Endothelial cell of umbilical vein (primary cell): ENCODE measurements at regions not wholly inside any gene's neighbourhood (a gene's known extent, or its start where the extent isn't known, plus 50 kb on each side); places are given as distances from the start of the nearest gene placed in this dataset.

Experiments
- BruUV-seq: library from RNA; stranded (reverse); fragments of 400-500 nt; replicated peaks from 2 replicates; lab custom pipeline; 2021; lab: Mats Ljungman, UMichigan
- CTCF ChIA-PET: fragments of 300-600, 350-600 bp; sonication (Branson Sonifier 250); formaldehyde crosslinking; loops from one replicate; lab custom pipeline; 2021; ENCODE audit warnings: antibody characterized with exemption, inconsistent platforms; lab: Charles Lee
- POLR2A ChIA-PET: fragments of 300-600, 350-600 bp; sonication (Branson Sonifier 250); formaldehyde crosslinking; loops from one replicate; lab custom pipeline; 2021; ENCODE audit warnings: antibody characterized with exemption, inconsistent platforms; lab: Charles Lee
- DNase-seq: peaks from one replicate; pipeline ENCODE4 v3.0.0-alpha.2; 2011; ENCODE audit warnings: low read depth, low spot score
- FAIRE-seq: peaks from 2 replicates; lab custom pipeline; 2011; peaks lifted over from hg19 to GRCh38; lab: Jason Lieb, UNC
- H2AFZ ChIP-seq: 2 replicates; pipeline ENCODE4 v1.6.0; 2012; ENCODE audit warnings: low read depth, low read length, control low read depth, inconsistent platforms
- H3K27ac ChIP-seq: 2 replicates; pipeline ENCODE4 v1.5.1; 2011; ENCODE audit warnings: low read depth, mild to moderate bottlenecking, control low read depth, low read length, moderate library complexity; ENCODE audit not compliant: insufficient read depth
- H3K27me3 ChIP-seq, 2 experiments: 2 replicates each; pipeline versions ENCODE4 v1.6.0 to v1.6.1; 2011; ENCODE audit warnings: low read length in 2 of 2, mixed read lengths in 1 of 2; ENCODE audit not compliant: control insufficient read depth in 2 of 2, insufficient read depth in 2 of 2
- H3K36me3 ChIP-seq, 2 experiments: 2 replicates in 1 of 2; 3 replicates in 1 of 2; pipeline ENCODE4 v1.5.1; 2011; ENCODE audit warnings: low read length in 2 of 2, mild to moderate bottlenecking in 1 of 2, moderate library complexity in 1 of 2; ENCODE audit not compliant: control insufficient read depth in 2 of 2, insufficient read depth in 2 of 2; ENCODE audit errors: extremely low read depth in 1 of 2
- H3K4me1 ChIP-seq: 3 replicates; pipeline ENCODE4 v1.5.1; 2011; ENCODE audit warnings: mild to moderate bottlenecking, low read length; ENCODE audit not compliant: control insufficient read depth, insufficient read depth; ENCODE audit errors: extremely low read depth
- H3K4me2 ChIP-seq: 2 replicates; pipeline ENCODE4 v1.6.1; 2011; ENCODE audit warnings: low read length, control low read depth, mixed read lengths; ENCODE audit not compliant: insufficient read depth
- H3K4me3 ChIP-seq, 3 experiments: fragments of 200-600 bp in 1 of 3; sonication (generic), shearing (Covaris generic) in 1 of 3; replicated peaks in 1 of 3; 2 replicates each; pipeline ENCODE4 v1.5.1; 2011 to 2016; ENCODE audit warnings: control low read depth in 3 of 3, low read length in 3 of 3, mild to moderate bottlenecking in 2 of 3, inconsistent platforms in 1 of 3, low read depth in 1 of 3, moderate library complexity in 1 of 3; ENCODE audit not compliant: insufficient read depth in 1 of 3
- H3K79me2 ChIP-seq: 2 replicates; pipeline ENCODE4 v1.6.0; 2012; ENCODE audit warnings: low read length, inconsistent platforms; ENCODE audit not compliant: control insufficient read depth, insufficient read depth
- H3K9ac ChIP-seq: replicated peaks from 2 replicates; pipeline ENCODE3; 2011; ENCODE audit warnings: low read length, control low read depth; ENCODE audit not compliant: insufficient read depth; ENCODE audit errors: extremely low read depth
- H3K9me1 ChIP-seq: replicated peaks from 3 replicates; pipeline ENCODE4 v1.6.0; 2011; ENCODE audit warnings: mild to moderate bottlenecking, low read length; ENCODE audit not compliant: control insufficient read depth, insufficient read depth; ENCODE audit errors: extremely low read depth
- H3K9me3 ChIP-seq: replicated peaks from 2 replicates; pipeline ENCODE4 v1.5.1; 2012; ENCODE audit warnings: low read length, inconsistent platforms; ENCODE audit not compliant: control insufficient read depth, insufficient read depth
- H4K20me1 ChIP-seq: replicated peaks from 2 replicates; pipeline ENCODE3; 2011; ENCODE audit warnings: mild to moderate bottlenecking, low read length; ENCODE audit not compliant: control insufficient read depth, insufficient read depth; ENCODE audit errors: extremely low read depth
- CTCF ChIP-seq, 2 donors: IDR thresholded peaks; 1 replicate in 1 of 2; 2 replicates in 1 of 2; pipeline ENCODE4 v1.5.1; 2011; ENCODE audit warnings: low read length in 2 of 2, mild to moderate bottlenecking in 2 of 2, moderate library complexity in 2 of 2, control low read depth in 1 of 2, inconsistent platforms in 1 of 2, low read depth in 1 of 2; ENCODE audit not compliant: insufficient read depth in 1 of 2; ENCODE audit errors: extremely low read depth in 1 of 2
- EZH2 ChIP-seq: IDR thresholded peaks from 2 replicates; pipeline ENCODE4 v1.6.1; 2012; ENCODE audit warnings: borderline replicate concordance, low read depth, mild to moderate bottlenecking, moderate library complexity, low read length, inconsistent platforms; ENCODE audit not compliant: severe bottlenecking
- FOS ChIP-seq: IDR thresholded peaks from 2 replicates; pipeline ENCODE4 v1.6.1; 2011; ENCODE audit warnings: mild to moderate bottlenecking, low read length, moderate library complexity, borderline replicate concordance; ENCODE audit not compliant: insufficient read depth
- GATA2 ChIP-seq: IDR thresholded peaks from 2 replicates; pipeline ENCODE4 v1.7.0; 2011; ENCODE audit warnings: low read depth, mild to moderate bottlenecking, moderate library complexity, mixed read lengths, low read length; ENCODE audit not compliant: insufficient read length, insufficient read depth
- JUN ChIP-seq: IDR thresholded peaks from 2 replicates; pipeline ENCODE4 v1.6.1; 2011; ENCODE audit warnings: borderline replicate concordance, low read depth; ENCODE audit not compliant: insufficient read length, insufficient read depth
- MAX ChIP-seq: IDR thresholded peaks from 2 replicates; pipeline ENCODE4 v1.6.1; 2011; ENCODE audit not compliant: insufficient read depth, insufficient read length
- MYC ChIP-seq: IDR thresholded peaks from one replicate; pipeline ENCODE4 v1.6.1; 2011; ENCODE audit warnings: mild to moderate bottlenecking, low read depth, low read length
- POLR2A ChIP-seq: IDR thresholded peaks from 2 replicates; pipeline ENCODE4 v1.6.1; 2012; ENCODE audit warnings: low read depth, mild to moderate bottlenecking, control low read depth, low read length
- POLR2AphosphoS5 ChIP-seq: IDR thresholded peaks from 2 replicates; pipeline ENCODE4 v1.6.1; 2012; ENCODE audit warnings: low read depth, mild to moderate bottlenecking, control low read depth, low read length, moderate library complexity; ENCODE audit not compliant: insufficient read depth
- dilution Hi-C: fragments of 300-500 bp; cut with MboI; formaldehyde crosslinking; loops from one replicate; pipeline ENCODE4 v1.15.0; 2019; ENCODE audit warnings: low sequenced_read_pairs; ENCODE audit not compliant: extremely low pct_ligation_motif_present
- intact Hi-C: fragments of 100-400 bp; cut with micrococcal nuclease; formaldehyde crosslinking; loops from one replicate; pipeline ENCODE4 v1.10.0; 2022

- H3K9ac ChIP-seq: no peak overlapping the region
- intact Hi-C loops: no loop called here
- H4K20me1 ChIP-seq: no peaks in the 10 kb centered on the region
- no peaks in the 10 kb centered on the region for H3K79me2 ChIP-seq
- no peak overlapping the region for H3K4me3 ChIP-seq
- dilution Hi-C loops: no loop called here
- DNase-seq: no peak
- no peak for FAIRE-seq
- CTCF ChIA-PET: no interaction called here
- peaks cover 2% of the 10 kb centered on the region for H3K9me3 ChIP-seq
- H2AFZ ChIP-seq: no peak overlapping the region
- H3K4me1 ChIP-seq: no peaks in the 10 kb centered on the region
- no TSS peak for BruUV-seq
- no peak for TF ChIP-seq POLR2A
- no peak overlapping the region for H3K4me2 ChIP-seq
- no peaks in the 10 kb centered on the region for H3K36me3 ChIP-seq
- no peaks in the 10 kb centered on the region for H3K9me1 ChIP-seq
- H3K27ac ChIP-seq: no peak overlapping the region
- H3K27me3 ChIP-seq: no peaks in the 10 kb centered on the region
- POLR2A ChIA-PET: no interaction called here
Measured at GRCh38 chr18:76139844-76140243, 355.2 kb downstream of the ZNF516 start.

- Histone ChIP-seq H3K79me2 (no peaks in the 10 kb centered on the region), H3K9me3 (peaks cover 2% of the 10 kb centered on the region), H3K27ac (no peak overlapping the region), H3K36me3 (no peaks in the 10 kb centered on the region), H4K20me1 (no peaks in the 10 kb centered on the region), H2AFZ (no peak overlapping the region), H3K4me1 (no peaks in the 10 kb centered on the region), H3K9ac (no peak overlapping the region), H3K4me2 (no peak overlapping the region), H3K4me3 (no peak overlapping the region), H3K27me3 (no peaks in the 10 kb centered on the region), H3K9me1 (no peaks in the 10 kb centered on the region)
- dilution Hi-C loops: no loop called here
- CTCF ChIA-PET: no interaction called here
- FAIRE-seq (no peak), DNase-seq (no peak)
- intact Hi-C loops: no loop called here
- TF ChIP-seq MAX: no peak
- no peak for TF ChIP-seq POLR2A
- no peak for TF ChIP-seq POLR2AphosphoS5
- no peak for TF ChIP-seq EZH2
- TF ChIP-seq JUN: no peak
- no peak for TF ChIP-seq MYC
- TF ChIP-seq CTCF (IDR thresholded peaks at IDR 0.05; ENCODE audit: extremely low read depth in 1 of 2, insufficient read depth in 1 of 2, low read depth in 1 of 2, low read length in 2 of 2): no peak
- TF ChIP-seq FOS: no peak
- TF ChIP-seq GATA2: no peak
- BruUV-seq: no TSS peak
- POLR2A ChIA-PET: no interaction called here
Measured at GRCh38 chr18:76137216-76137615, 357.8 kb downstream of the ZNF516 start.
